Adrenal gland (tissue), 5 donors: ENCODE measurements at regions not wholly inside any gene's neighbourhood (a gene's known extent, or its start where the extent isn't known, plus 50 kb on each side); places are given as distances from the start of the nearest gene placed in this dataset.

Experiments used
- POLR2A ChIP-seq, 2 donors: fragments of 450-650 bp; IDR thresholded peaks; one replicate each; pipeline ENCODE4 v1.6.1; 2017; ENCODE audit warnings: antibody characterized with exemption in 2 of 2, mild to moderate bottlenecking in 2 of 2, moderate library complexity in 1 of 2
- TF ChIP-seq, protein P1 (sequence below), 6 experiments: fragments of 450-650 bp in 4 of 6; fragments of 200-600 bp in 2 of 6; sonication (generic) in 1 of 6; IDR thresholded peaks; 1 replicate in 5 of 6; 2 replicates in 1 of 6; pipeline versions ENCODE4 v1.5.1 to v1.8.0; 2016 to 2021; ENCODE audit warnings: antibody characterized with exemption in 6 of 6, mild to moderate bottlenecking in 2 of 6, moderate library complexity in 1 of 6
- donor health status: DM: no; HTN: no; CAD: no.

DNA sequence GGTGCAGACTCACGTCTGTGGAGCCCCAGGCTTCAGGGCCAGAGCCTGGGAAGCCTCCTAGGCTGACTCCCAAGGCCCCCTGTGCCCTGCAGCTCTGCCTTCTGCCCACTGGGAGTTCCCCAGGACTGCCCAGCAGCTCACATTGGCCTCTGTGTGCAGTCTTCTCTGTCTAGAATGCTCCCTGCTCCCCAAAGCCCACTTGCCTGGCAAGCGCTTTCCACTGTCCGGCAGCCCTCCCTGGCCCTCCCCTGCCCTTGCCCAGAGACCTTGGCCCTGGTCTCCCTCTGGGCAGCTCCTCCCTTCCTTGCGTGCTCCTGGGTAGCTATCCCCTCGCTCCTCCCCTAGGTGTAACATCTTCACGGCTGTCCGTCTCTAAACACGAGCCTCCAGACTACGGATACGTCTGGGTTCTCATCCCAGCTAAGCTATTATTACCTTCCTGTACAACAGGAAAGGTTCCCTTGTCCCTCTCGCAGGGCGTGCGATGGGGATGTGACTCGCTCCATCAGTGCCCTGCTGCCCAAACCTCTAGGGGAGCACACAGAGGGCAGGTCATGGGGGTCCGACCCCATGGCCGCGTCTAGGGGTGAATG is 325.5 kb upstream of the RTL1 start:
- TF ChIP-seq, protein P1, sequence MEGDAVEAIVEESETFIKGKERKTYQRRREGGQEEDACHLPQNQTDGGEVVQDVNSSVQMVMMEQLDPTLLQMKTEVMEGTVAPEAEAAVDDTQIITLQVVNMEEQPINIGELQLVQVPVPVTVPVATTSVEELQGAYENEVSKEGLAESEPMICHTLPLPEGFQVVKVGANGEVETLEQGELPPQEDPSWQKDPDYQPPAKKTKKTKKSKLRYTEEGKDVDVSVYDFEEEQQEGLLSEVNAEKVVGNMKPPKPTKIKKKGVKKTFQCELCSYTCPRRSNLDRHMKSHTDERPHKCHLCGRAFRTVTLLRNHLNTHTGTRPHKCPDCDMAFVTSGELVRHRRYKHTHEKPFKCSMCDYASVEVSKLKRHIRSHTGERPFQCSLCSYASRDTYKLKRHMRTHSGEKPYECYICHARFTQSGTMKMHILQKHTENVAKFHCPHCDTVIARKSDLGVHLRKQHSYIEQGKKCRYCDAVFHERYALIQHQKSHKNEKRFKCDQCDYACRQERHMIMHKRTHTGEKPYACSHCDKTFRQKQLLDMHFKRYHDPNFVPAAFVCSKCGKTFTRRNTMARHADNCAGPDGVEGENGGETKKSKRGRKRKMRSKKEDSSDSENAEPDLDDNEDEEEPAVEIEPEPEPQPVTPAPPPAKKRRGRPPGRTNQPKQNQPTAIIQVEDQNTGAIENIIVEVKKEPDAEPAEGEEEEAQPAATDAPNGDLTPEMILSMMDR (IDR thresholded peaks at IDR 0.05), result no peak
- TF ChIP-seq POLR2A (IDR thresholded peaks at IDR 0.05), result no peak
